PC-3 (cell line): ENCODE measurements at regions not wholly inside any gene's neighbourhood (a gene's known extent, or its start where the extent isn't known, plus 50 kb on each side); places are given as distances from the start of the nearest gene placed in this dataset.

Source experiments
- ATAC-seq: fragments of 200-7000 bp; cut with Tn5 transposase; 2 replicates; pipeline ENCODE4 v1.9.1; 2020; ENCODE audit warnings: mild to moderate bottlenecking, moderate library complexity
- BruUV-seq: library from RNA; stranded (reverse); fragments of 400-500 nt; replicated peaks from 2 replicates; lab custom pipeline; 2021; lab: Mats Ljungman, UMichigan
- CTCF ChIA-PET: fragments of 300-600 bp; sonication (Branson Sonifier 250); formaldehyde crosslinking; loops from one replicate; lab custom pipeline; 2022; ENCODE audit warnings: antibody characterized with exemption; lab: Charles Lee
- POLR2A ChIA-PET: fragments of 300-600 bp; sonication (Branson Sonifier 250); formaldehyde crosslinking; loops from one replicate; lab custom pipeline; 2022; ENCODE audit warnings: antibody characterized with exemption; ENCODE audit not compliant: unreplicated experiment; lab: Charles Lee
- DNase-seq: peaks from one replicate; pipeline ENCODE4 v3.0.0-alpha.2; 2015
- H2AFZ ChIP-seq: fragments of 300-600 bp; sonication (generic); 2 replicates; pipeline ENCODE4 v1.6.0; 2016; ENCODE audit warnings: antibody characterized with exemption, low read length
- H3F3A ChIP-seq: fragments of 300-600 bp; sonication (generic); one replicate; pipeline ENCODE4 v1.6.0; 2017; ENCODE audit warnings: antibody characterized with exemption, low read length, control low read depth, mild to moderate bottlenecking; ENCODE audit not compliant: unreplicated experiment
- H3K27ac ChIP-seq: fragments of 300-600 bp; sonication (generic); 2 replicates; pipeline ENCODE4 v1.5.1; 2016; ENCODE audit warnings: mild to moderate bottlenecking, low read length
- H3K27me3 ChIP-seq: fragments of 300-600 bp; sonication (generic); 2 replicates; pipeline ENCODE4 v1.6.1; 2016; ENCODE audit warnings: low read length, mixed read lengths
- H3K36me3 ChIP-seq: fragments of 300-600 bp; sonication (generic); 2 replicates; pipeline ENCODE4 v1.6.1; 2016; ENCODE audit warnings: low read depth, mixed run types, low read length, mixed read lengths
- H3K4me1 ChIP-seq: fragments of 300-600 bp; sonication (generic); 2 replicates; pipeline ENCODE4 v1.5.1; 2016; ENCODE audit warnings: low read length; ENCODE audit not compliant: insufficient read depth
- H3K4me2 ChIP-seq: fragments of 300-600 bp; sonication (generic); 2 replicates; pipeline ENCODE4 v1.6.0; 2016; ENCODE audit warnings: low read length
- H3K4me3 ChIP-seq: fragments of 300-600 bp; sonication (generic); 2 replicates; pipeline ENCODE4 v1.5.1; 2016; ENCODE audit warnings: mild to moderate bottlenecking, low read length, mixed read lengths
- H3K79me2 ChIP-seq: fragments of 300-600 bp; sonication (generic); 2 replicates; pipeline ENCODE4 v1.6.1; 2017; ENCODE audit warnings: low read length, mixed read lengths
- H3K9ac ChIP-seq: fragments of 300-600 bp; sonication (generic); 2 replicates; pipeline ENCODE4 v1.6.0; 2016; ENCODE audit warnings: mild to moderate bottlenecking, low read length
- H3K9me2 ChIP-seq: fragments of 300-600 bp; sonication (generic); replicated peaks from 2 replicates; pipeline ENCODE4 v1.6.1; 2016; ENCODE audit warnings: mixed run types, low read length, mixed read lengths
- H3K9me3 ChIP-seq: fragments of 300-600 bp; sonication (generic); 2 replicates; pipeline ENCODE4 v1.6.1; 2016; ENCODE audit warnings: low read length, mixed read lengths
- H4K20me1 ChIP-seq: fragments of 300-600 bp; sonication (generic); 2 replicates; pipeline ENCODE4 v1.6.1; 2016; ENCODE audit warnings: low read length, mixed read lengths
- EZH2 ChIP-seq: fragments of 300-600 bp; sonication (generic); IDR thresholded peaks from one replicate; pipeline ENCODE4 v1.6.1; 2017; ENCODE audit warnings: antibody characterized with exemption, mild to moderate bottlenecking, low read length; ENCODE audit not compliant: unreplicated experiment
- EZH2phosphoT487 ChIP-seq: fragments of 300-600 bp; sonication (generic); IDR thresholded peaks from 2 replicates; pipeline ENCODE4 v1.6.1; 2018; ENCODE audit warnings: mild to moderate bottlenecking, antibody characterized with exemption, low read length, borderline replicate concordance
- intact Hi-C: fragments of 100-400 bp; cut with micrococcal nuclease; formaldehyde crosslinking; loops from 2 replicates; pipeline ENCODE4 v1.9.0; 2023
- TF ChIP-seq, protein P1 (sequence below): fragments of 300-600 bp; sonication (generic); conservative IDR thresholded peaks from 2 replicates; pipeline ENCODE4 v1.5.1; 2017; ENCODE audit warnings: antibody characterized with exemption, low read depth, mild to moderate bottlenecking, low read length

DNA sequence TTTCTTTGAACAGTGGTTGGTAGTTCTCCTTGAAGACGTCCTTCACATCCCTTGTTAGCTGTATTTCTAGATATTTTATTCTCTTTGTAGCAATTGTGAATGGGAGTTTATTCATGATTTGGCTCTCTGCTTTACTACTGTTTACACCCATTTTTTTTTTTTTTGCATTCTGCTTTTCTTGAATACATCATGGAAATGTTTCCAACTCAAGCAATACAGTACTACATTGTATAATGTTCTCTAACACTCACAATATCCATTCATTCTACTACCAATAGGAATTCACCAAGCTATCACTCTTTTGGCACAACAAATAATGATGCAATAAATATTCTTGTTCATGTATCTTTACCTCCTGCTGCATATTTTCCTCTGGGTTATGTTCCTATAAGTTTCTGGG is 801.7 kb downstream of the NTRK3 start:
- CTCF ChIA-PET, result no interaction called here
- no peak for TF ChIP-seq EZH2
- no peak for TF ChIP-seq EZH2phosphoT487
- TF ChIP-seq, protein P1, sequence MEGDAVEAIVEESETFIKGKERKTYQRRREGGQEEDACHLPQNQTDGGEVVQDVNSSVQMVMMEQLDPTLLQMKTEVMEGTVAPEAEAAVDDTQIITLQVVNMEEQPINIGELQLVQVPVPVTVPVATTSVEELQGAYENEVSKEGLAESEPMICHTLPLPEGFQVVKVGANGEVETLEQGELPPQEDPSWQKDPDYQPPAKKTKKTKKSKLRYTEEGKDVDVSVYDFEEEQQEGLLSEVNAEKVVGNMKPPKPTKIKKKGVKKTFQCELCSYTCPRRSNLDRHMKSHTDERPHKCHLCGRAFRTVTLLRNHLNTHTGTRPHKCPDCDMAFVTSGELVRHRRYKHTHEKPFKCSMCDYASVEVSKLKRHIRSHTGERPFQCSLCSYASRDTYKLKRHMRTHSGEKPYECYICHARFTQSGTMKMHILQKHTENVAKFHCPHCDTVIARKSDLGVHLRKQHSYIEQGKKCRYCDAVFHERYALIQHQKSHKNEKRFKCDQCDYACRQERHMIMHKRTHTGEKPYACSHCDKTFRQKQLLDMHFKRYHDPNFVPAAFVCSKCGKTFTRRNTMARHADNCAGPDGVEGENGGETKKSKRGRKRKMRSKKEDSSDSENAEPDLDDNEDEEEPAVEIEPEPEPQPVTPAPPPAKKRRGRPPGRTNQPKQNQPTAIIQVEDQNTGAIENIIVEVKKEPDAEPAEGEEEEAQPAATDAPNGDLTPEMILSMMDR, result no peak
- no peaks in the 10 kb centered on the region for H3K27me3 ChIP-seq
- H2AFZ ChIP-seq, result no peak overlapping the region
- no peaks in the 10 kb centered on the region for H3K79me2 ChIP-seq
- H3K4me1 ChIP-seq, result no peaks in the 10 kb centered on the region
- no peak overlapping the region for H3K9ac ChIP-seq
- no peak for ATAC-seq
- no peaks in the 10 kb centered on the region for H3K9me2 ChIP-seq
- H3K36me3 ChIP-seq, result no peaks in the 10 kb centered on the region
- H3K27ac ChIP-seq, result no peak overlapping the region
- no peak overlapping the region for H3K4me2 ChIP-seq
- intact Hi-C loops, result no loop called here
- no peak overlapping the region for H3K4me3 ChIP-seq
- no peaks in the 10 kb centered on the region for H3F3A ChIP-seq
- no peaks in the 10 kb centered on the region for H4K20me1 ChIP-seq
- BruUV-seq, result no TSS peak
- no peaks in the 10 kb centered on the region for H3K9me3 ChIP-seq
- POLR2A ChIA-PET, result no interaction called here
- no peak for DNase-seq

DNA sequence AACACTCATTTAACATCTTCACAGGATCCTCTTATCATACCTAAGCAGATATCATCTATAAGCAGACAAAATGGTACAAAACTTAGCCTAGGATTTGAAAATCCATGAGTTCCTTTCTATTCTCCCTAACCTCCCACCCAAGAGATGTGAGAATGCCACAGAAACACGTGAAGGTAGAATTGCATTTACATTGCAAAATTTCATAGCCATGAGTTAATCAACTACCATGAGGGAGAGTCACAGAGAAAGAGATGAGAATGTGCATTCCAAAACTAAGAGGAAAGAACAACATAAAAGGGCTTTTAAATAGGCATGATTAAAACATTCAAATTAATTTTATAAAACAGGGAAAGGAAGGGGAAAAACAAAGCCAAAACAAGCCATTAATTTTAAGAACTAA is 806.2 kb downstream of the NTRK3 start:
- Histone ChIP-seq H3K4me2 (no peak overlapping the region), H3K9me3 (no peaks in the 10 kb centered on the region), H3K4me1 (no peaks in the 10 kb centered on the region), H3K4me3 (no peak overlapping the region), H3K9me2 (no peaks in the 10 kb centered on the region), H3F3A (no peaks in the 10 kb centered on the region), H2AFZ (no peak overlapping the region), H3K9ac (no peak overlapping the region), H4K20me1 (no peaks in the 10 kb centered on the region), H3K36me3 (no peaks in the 10 kb centered on the region), H3K27me3 (no peaks in the 10 kb centered on the region), H3K79me2 (no peaks in the 10 kb centered on the region), H3K27ac (no peak overlapping the region)
- ChIA-PET POLR2A (no interaction called here), CTCF (no interaction called here)
- TF ChIP-seq, protein P1, result no peak
- TF ChIP-seq EZH2phosphoT487, result no peak
- TF ChIP-seq EZH2, result no peak
- intact Hi-C loops, result no loop called here
- ATAC-seq (no peak), DNase-seq (no peak)
- no TSS peak for BruUV-seq

DNA sequence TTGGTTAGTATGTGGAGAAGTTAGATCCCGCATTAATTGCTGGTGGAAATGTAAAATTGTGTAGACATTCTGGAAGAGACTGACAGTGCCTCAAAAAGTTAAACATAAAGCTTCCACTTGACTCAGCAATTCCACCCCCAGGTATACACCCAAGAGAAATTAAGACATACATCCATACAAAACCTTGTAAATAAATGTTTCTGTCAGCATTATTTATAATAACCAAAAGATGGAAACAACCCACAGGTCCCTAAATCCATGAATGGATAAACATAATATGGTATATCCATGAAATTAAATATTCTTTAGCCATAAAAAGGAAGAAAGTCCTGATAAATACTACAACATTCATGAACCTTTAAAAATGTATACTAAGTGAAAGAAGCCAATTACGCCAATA is 817.4 kb downstream of the NTRK3 start:
- ChIA-PET CTCF (no interaction called here), POLR2A (no interaction called here)
- Histone ChIP-seq H3K36me3 (no peaks in the 10 kb centered on the region), H2AFZ (no peak overlapping the region), H3F3A (no peaks in the 10 kb centered on the region), H3K4me1 (no peaks in the 10 kb centered on the region), H3K27ac (no peak overlapping the region), H3K9ac (no peak overlapping the region), H3K79me2 (no peaks in the 10 kb centered on the region), H3K27me3 (no peaks in the 10 kb centered on the region), H4K20me1 (no peaks in the 10 kb centered on the region), H3K4me3 (no peak overlapping the region), H3K9me2 (no peaks in the 10 kb centered on the region), H3K4me2 (no peak overlapping the region), H3K9me3 (peaks cover 4% of the 10 kb centered on the region; the same call in 1 of the 2 replicates)
- TF ChIP-seq, protein P1, result no peak
- TF ChIP-seq EZH2 (no peak), EZH2phosphoT487 (no peak)
- ATAC-seq (no peak), DNase-seq (no peak)
- intact Hi-C loops, result no loop called here
- BruUV-seq, result no TSS peak
